CD4-positive, alpha-beta T cell treated with Interleukin-15 for 1 hour (primary cell): ENCODE measurements at regions not wholly inside any gene's neighbourhood (a gene's known extent, or its start where the extent isn't known, plus 50 kb on each side); places are given as distances from the start of the nearest gene placed in this dataset.

Experiments
- DNase-seq: peaks from one replicate; pipeline ENCODE4 v3.0.0-alpha.2; 2020

GRCh38 chr2:43105586-43106558 is 120.5 kb downstream of the ZFP36L2 start:
- DNase-seq, result peak; percentile 56

- no peak for DNase-seq
Observed at GRCh38 chr2:43104763-43105162, 121.6 kb downstream of the ZFP36L2 start.

DNA sequence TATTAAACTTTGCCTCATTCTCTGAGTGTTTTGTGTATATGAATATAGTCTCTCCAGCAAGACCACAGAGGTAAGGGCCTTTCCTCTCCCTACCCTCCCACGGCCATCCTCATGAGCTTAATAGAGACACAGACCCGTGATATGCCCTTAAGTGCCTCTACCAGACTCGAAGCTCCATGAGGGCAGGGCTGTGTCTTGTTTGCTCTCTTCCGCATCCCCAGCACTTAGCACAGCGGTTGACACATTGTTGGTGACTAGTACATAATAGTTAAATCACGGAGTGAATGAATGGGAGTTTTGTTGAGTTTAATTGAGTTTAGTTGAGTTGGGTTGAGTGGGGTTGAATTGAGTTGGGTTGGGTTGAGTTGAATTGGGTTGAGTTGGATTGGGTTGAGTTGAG is 122.3 kb downstream of the ZFP36L2 start:
- no peak for DNase-seq

DNA sequence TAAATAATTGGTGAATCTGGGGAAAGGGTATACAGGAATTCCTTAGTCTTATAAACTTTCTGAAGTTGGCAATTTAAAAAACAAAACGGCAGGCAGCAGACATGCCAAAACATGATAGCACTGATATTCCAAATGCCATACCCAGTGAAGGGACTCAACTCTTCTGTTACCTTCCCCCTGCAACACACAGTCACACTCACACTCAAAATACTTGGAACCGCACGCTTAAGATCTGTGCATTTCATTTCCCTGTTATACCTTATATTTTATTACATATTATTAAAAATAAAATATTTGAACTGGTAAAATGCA is 123.4 kb downstream of the ZFP36L2 start:
- DNase-seq, result no peak

GRCh38 chr2:43102366-43103092 is 123.9 kb downstream of the ZFP36L2 start:
- DNase-seq, result no peak

DNA sequence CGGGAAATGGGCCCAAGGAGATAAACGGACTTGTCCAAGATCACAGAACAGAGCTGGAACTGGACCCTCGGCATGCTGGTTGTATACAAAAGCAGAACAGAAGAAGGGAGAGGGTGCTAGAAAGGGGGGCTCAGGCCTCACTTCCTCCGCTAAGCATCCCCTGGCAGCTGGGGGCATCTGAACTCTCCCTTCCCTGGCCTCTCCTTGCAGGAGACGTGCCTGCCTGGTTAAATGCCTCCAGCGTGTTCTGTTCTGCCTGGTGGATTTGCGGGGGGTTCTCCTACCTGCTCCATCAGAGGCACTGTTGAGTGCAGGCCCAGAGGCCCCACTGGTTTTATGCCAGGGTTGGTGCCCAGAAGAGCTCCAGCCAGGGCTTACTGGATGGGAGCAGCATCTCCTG is 124.7 kb downstream of the ZFP36L2 start:
- DNase-seq, result no peak

DNA sequence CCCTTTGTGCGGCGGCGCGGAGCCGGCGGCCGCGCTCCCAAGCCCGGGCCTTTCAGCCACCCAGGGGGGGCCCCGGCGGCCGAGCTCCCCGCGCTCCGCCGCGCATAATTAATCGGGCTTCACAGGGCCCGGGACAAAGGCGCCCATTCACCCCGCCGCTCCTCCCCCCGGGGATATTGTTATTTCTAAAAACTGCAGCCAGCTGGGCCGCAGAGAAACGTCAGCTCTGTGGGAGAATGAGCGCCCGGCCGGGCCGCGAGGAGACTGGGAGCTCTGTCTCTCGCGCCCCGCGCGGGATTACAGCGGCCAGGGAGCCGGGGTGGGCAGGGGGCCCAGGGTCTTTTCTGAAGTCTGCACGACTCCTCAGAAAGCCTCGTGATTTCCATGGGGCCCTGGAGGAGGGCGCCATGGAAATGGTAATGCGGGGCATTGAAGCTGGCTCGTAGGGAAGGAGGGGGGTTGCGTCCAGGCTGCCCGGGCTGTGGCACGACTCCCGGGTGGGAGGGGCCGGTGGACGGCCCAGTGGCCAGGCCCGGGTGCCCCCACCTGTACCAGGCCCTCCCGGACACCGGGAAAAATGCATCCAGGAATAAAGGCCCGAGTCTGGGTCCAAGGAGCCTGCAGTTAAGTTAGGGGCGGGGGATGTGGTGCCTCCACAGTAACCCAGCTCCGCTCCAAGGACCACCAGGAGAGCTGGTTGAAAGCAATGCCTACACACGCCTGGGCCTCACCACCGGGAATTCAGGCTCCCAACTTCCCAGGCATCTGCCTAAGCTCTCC is 125.3 kb downstream of the ZFP36L2 start:
- no peak for DNase-seq

GRCh38 chr2:43100362-43100882 is 126.0 kb downstream of the ZFP36L2 start:
- no peak for DNase-seq

- DNase-seq, result no peak
Observed at GRCh38 chr2:43099797-43100196, 126.6 kb downstream of the ZFP36L2 start.

GRCh38 chr2:43098539-43098938 is 127.9 kb downstream of the ZFP36L2 start:
- no peak for DNase-seq

- no peak for DNase-seq
Observed at GRCh38 chr2:43097644-43098408, 128.6 kb downstream of the ZFP36L2 start.

- no peak for DNase-seq
Observed at GRCh38 chr2:43095533-43096295, 130.7 kb downstream of the ZFP36L2 start.

DNA sequence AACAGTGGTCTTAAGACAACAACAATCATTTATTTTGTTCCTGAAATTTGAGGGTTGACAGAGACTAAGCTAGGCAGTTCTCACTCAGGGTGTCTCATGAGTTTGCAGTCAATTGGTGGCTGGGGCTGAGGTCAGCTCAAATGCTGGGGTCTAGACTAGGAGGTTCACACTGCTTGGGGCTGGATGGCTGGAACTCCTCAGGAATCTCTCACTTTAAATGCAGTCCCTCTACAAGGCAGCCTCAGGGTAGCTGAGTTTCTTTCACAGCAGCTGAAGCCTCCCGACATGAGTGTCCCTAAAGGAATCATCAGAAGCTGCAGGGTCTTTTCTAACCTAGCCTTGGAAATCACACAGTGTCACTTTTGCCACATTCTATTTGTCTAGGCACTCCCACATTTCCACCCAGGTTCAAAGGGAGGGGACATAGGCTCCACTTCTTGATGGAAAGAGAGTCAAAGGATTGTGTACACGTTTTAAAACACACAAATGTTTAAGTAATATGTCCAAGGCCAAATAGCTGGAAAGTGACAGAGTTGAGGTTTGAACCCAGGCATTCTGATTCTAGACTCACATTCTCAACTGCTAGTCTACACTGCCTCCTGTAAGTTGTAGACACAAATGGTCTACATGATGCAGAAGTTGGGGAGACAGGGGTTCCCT is 133.8 kb downstream of the ZFP36L2 start:
- no peak for DNase-seq

- no peak for DNase-seq
Observed at GRCh38 chr2:43090317-43090716, 136.1 kb downstream of the ZFP36L2 start.

- no peak for DNase-seq
Observed at GRCh38 chr2:43088143-43089073, 138.0 kb downstream of the ZFP36L2 start.

DNA sequence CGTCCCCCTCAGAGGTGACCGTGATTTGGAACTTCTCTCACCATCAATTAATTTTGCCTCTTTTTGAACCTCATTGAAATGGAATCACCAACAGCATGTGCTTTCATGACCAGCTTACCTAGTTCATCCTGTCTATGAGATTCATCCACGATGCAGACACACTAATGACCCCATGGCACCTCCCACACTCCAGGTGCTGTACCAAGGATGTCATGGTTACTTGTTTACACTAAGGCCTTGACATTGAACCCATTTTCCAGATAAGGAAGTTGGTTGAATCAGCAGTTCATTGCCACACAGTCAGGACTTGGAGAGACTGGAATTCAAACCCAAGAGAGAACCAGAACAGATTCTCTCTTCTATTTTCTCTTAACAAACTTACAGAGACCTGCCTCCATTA is 139.0 kb downstream of the ZFP36L2 start:
- DNase-seq, result no peak

DNA sequence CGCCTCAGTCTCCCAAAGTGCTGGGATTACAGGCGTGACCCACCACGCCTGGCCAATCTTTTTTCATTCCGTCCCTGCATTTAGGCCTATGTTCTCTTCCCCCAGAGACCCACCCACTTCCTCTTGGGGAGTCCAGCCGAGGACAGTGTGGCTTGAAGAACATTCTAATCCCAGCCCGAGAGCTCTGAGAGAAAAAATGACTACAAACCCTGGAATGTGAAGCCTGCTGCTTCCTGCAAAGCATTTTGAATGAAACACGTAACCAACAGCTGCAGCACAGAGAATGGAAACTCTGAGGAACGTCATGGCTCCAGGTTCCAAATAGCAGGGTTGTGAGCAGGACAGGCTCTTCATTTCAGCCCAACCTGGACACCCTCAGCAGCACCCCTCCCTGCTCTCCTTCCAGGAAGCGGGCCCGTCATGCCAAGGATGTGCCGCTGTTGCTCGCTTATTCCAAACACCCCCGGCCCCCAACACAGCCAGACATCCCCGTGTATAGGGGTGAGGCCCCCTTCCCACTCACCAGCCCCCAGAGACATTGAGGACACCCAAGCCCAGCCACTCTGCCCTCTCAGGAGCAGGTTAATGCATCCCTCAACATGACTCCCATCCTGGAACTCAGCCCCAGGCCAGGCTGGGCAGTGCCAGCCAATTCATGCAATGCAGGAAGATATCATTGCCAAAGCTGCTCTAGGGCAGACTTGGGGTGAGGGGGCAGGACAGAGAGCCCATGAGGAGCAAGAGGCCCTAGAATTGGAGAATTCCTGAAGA is 139.8 kb downstream of the ZFP36L2 start:
- DNase-seq, result no peak

DNA sequence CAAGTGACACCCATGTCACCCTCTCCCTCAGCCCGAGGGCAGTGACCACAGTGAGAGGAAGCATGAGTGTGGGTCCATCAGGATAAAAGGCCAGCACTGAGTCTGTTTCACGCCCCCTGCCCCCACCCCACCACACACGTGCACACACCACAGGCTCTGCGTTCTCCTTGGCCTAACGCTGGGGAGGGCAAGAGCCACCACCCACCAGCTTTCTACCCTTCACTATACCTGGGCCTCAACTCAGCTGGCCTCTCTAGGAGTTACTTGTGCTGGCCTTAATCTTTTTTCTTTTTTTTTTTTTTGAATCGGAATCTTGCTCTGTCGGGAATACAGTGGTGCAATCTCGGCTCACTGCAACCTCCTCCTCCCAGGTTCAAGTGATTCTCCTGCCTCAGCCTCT is 140.5 kb downstream of the ZFP36L2 start:
- no peak for DNase-seq

DNA sequence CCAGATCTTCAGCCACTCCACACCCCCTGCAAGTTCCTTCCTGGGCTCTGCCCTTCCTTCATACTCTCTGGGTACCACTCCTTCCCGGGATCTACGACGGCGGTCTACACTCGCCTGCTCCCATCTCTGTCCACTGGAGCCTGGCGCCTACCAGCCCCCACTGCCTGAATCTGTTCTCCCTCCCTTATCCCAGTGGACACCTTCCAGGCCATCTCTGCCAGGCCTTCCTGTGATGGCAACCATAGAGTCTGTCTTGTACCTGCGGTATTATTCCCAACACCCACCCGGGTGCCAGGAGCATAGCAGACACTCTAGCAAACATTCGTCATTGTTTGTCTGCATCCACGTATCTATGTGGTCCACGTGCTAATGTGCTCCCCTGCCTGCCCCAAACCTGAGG is 140.9 kb downstream of the ZFP36L2 start:
- no peak for DNase-seq
